Left ventricle myocardium inferior (tissue), 1 donor: ENCODE measurements at regions not wholly inside any gene's neighbourhood (a gene's known extent, or its start where the extent isn't known, plus 50 kb on each side); places are given as distances from the start of the nearest gene placed in this dataset.

Experiments used
- DNase-seq: peaks from one replicate; pipeline ENCODE4 v3.0.0-alpha.2; 2020
- H3K27ac ChIP-seq: fragments of 200-600 bp; replicated peaks from 2 replicates; pipeline ENCODE4 v1.8.0; 2021
- H3K27me3 ChIP-seq: fragments of 200-600 bp; 2 replicates; pipeline ENCODE4 v1.8.0; 2021; ENCODE audit warnings: low read depth
- H3K36me3 ChIP-seq: fragments of 200-600 bp; 2 replicates; pipeline ENCODE4 v1.8.0; 2021
- H3K4me1 ChIP-seq: fragments of 200-600 bp; 2 replicates; pipeline ENCODE4 v1.8.0; 2021
- H3K4me3 ChIP-seq: fragments of 200-600 bp; 2 replicates; pipeline ENCODE4 v1.8.0; 2021; ENCODE audit warnings: mild to moderate bottlenecking, moderate library complexity
- H3K9me3 ChIP-seq: fragments of 200-600 bp; replicated peaks from 2 replicates; pipeline ENCODE4 v1.8.0; 2021
- CTCF ChIP-seq: fragments of 200-600 bp; IDR thresholded peaks from 2 replicates; pipeline ENCODE4 v1.8.0; 2021; ENCODE audit warnings: antibody characterized with exemption, mild to moderate bottlenecking, borderline replicate concordance
- intact Hi-C: fragments of 100-400 bp; cut with micrococcal nuclease; formaldehyde crosslinking; loops from one replicate; pipeline ENCODE4 v1.11.0; 2022
- donor health status: DM: no; HTN: yes; CAD: no; lungs with severe emphysema.

- no peak for DNase-seq
- intact Hi-C loops = no loop called here
- no peaks in the 10 kb centered on the region for H3K36me3 ChIP-seq
- no peak overlapping the region for H3K4me3 ChIP-seq
- peaks cover 51% of the 10 kb centered on the region for H3K4me1 ChIP-seq
- no peaks in the 10 kb centered on the region for H3K27me3 ChIP-seq
- H3K27ac ChIP-seq = no peak overlapping the region
- H3K9me3 ChIP-seq = no peaks in the 10 kb centered on the region
- TF ChIP-seq CTCF = no peak
These were observed 177.8 kb downstream of the SIPA1L2 start for GRCh38 chr1:232452117-232452516.

GRCh38 chr1:232451506-232451905 lies 178.4 kb downstream of the SIPA1L2 start:
- no peaks in the 10 kb centered on the region for H3K36me3 ChIP-seq
- intact Hi-C loops = no loop called here
- H3K27ac ChIP-seq = no peak overlapping the region
- H3K4me1 ChIP-seq = peaks cover 49% of the 10 kb centered on the region
- no peaks in the 10 kb centered on the region for H3K27me3 ChIP-seq
- TF ChIP-seq CTCF = no peak
- no peaks in the 10 kb centered on the region for H3K9me3 ChIP-seq
- no peak for DNase-seq
- no peak overlapping the region for H3K4me3 ChIP-seq

GRCh38 chr1:232450615-232451014 lies 179.3 kb downstream of the SIPA1L2 start:
- intact Hi-C loops = no loop called here
- no peak overlapping the region for H3K4me3 ChIP-seq
- no peak for TF ChIP-seq CTCF
- no peaks in the 10 kb centered on the region for H3K27me3 ChIP-seq
- no peak overlapping the region for H3K27ac ChIP-seq
- DNase-seq = no peak
- H3K36me3 ChIP-seq = peaks cover under 1% of the 10 kb centered on the region
- H3K4me1 ChIP-seq = peaks cover 52% of the 10 kb centered on the region
- no peaks in the 10 kb centered on the region for H3K9me3 ChIP-seq

- no peak overlapping the region for H3K27ac ChIP-seq
- intact Hi-C loops = loop anchor here (5.0 kb wide), 1 partner anchor 125 kb away; no protein-coding TSS in a partner anchor
- TF ChIP-seq CTCF = no peak
These were observed 182.8 kb downstream of the SIPA1L2 start for GRCh38 chr1:232447125-232447524.

GRCh38 chr1:232445361-232446106 lies 184.4 kb downstream of the SIPA1L2 start:
- Histone ChIP-seq H3K36me3 (peaks cover 44% of the 10 kb centered on the region), H3K4me3 (no peak overlapping the region), H3K27ac (no peak overlapping the region), H3K4me1 (peaks cover 35% of the 10 kb centered on the region), H3K9me3 (no peaks in the 10 kb centered on the region), H3K27me3 (no peaks in the 10 kb centered on the region)
- intact Hi-C loops = loop anchor here (5.0 kb wide), 1 partner anchor 123 kb away; no protein-coding TSS in a partner anchor
- DNase-seq = no peak
- TF ChIP-seq CTCF = no peak

More at GRCh38 chr1:232447125-232447524, 182.8 kb downstream of the SIPA1L2 start:
- Histone ChIP-seq H3K9me3 (no peaks in the 10 kb centered on the region), H3K4me1 (peaks cover 29% of the 10 kb centered on the region), H3K4me3 (no peak overlapping the region), H3K36me3 (peaks cover 28% of the 10 kb centered on the region), H3K27me3 (no peaks in the 10 kb centered on the region)
- DNase-seq = no peak
